Adrenal gland (tissue), 5 donors: ENCODE measurements at regions not wholly inside any gene's neighbourhood (a gene's known extent, or its start where the extent isn't known, plus 50 kb on each side); places are given as distances from the start of the nearest gene placed in this dataset.
"Not testable (repeated sequence)": the region's sequence is repeated elsewhere in the genome, so short reads cannot be mapped to it uniquely, and the experiment has no call there.

Source experiments
- CTCF ChIP-seq, 6 experiments: fragments of 450-650 bp in 4 of 6; fragments of 200-600 bp in 2 of 6; sonication (generic) in 1 of 6; IDR thresholded peaks; 1 replicate in 5 of 6; 2 replicates in 1 of 6; pipeline versions ENCODE4 v1.5.1 to v1.8.0; 2016 to 2021; ENCODE audit warnings: antibody characterized with exemption in 6 of 6, mild to moderate bottlenecking in 2 of 6, moderate library complexity in 1 of 6
- POLR2A ChIP-seq, 2 donors: fragments of 450-650 bp; IDR thresholded peaks; one replicate each; pipeline ENCODE4 v1.6.1; 2017; ENCODE audit warnings: antibody characterized with exemption in 2 of 2, mild to moderate bottlenecking in 2 of 2, moderate library complexity in 1 of 2
- donor health status: DM: no; HTN: no; CAD: no.

GRCh38 chrX:125614591-125615343, 295.1 kb downstream of the TEX13C start:
- not testable (repeated sequence) for TF ChIP-seq CTCF, POLR2A (IDR thresholded peaks at IDR 0.05)
